Mesenchymal stem cell (in vitro differentiated cells and primary cell): ENCODE measurements at regions not wholly inside any gene's neighbourhood (a gene's known extent, or its start where the extent isn't known, plus 50 kb on each side); places are given as distances from the start of the nearest gene placed in this dataset.

Experiments used
- DNase-seq: peaks from one replicate; pipeline ENCODE4 v3.0.0-alpha.2; 2013
- H2AFZ ChIP-seq: one replicate; pipeline ENCODE4 v1.6.1; 2013; ENCODE audit warnings: low read depth, mild to moderate bottlenecking, control low read depth, inconsistent platforms, low read length, moderate library complexity
- H2AK5ac ChIP-seq: 2 replicates; pipeline ENCODE4 v1.6.1; 2013; ENCODE audit warnings: low read length, moderate library complexity, mild to moderate bottlenecking, inconsistent platforms; ENCODE audit not compliant: severe bottlenecking
- H2BK120ac ChIP-seq: one replicate; pipeline ENCODE4 v1.6.1; 2013; ENCODE audit warnings: low read depth, mild to moderate bottlenecking, inconsistent platforms, low read length, moderate library complexity
- H2BK12ac ChIP-seq, 2 experiments: one replicate each; pipeline ENCODE4 v1.6.1; 2013; ENCODE audit warnings: inconsistent platforms in 2 of 2, low read length in 2 of 2, mild to moderate bottlenecking in 2 of 2, moderate library complexity in 2 of 2, control low read depth in 1 of 2
- H2BK15ac ChIP-seq: one replicate; pipeline ENCODE4 v1.6.1; 2013; ENCODE audit warnings: mild to moderate bottlenecking, low read depth, inconsistent platforms; ENCODE audit not compliant: poor library complexity, severe bottlenecking
- H2BK5ac ChIP-seq: 2 replicates; pipeline ENCODE4 v1.6.1; 2013; ENCODE audit warnings: low read depth, mild to moderate bottlenecking, low read length, control low read depth, inconsistent platforms; ENCODE audit not compliant: poor library complexity, severe bottlenecking
- H3K14ac ChIP-seq, 2 experiments: one replicate each; pipeline ENCODE4 v1.6.1; 2013; ENCODE audit warnings: inconsistent platforms in 2 of 2, low read length in 2 of 2, control low read depth in 1 of 2, mild to moderate bottlenecking in 1 of 2, moderate library complexity in 1 of 2
- H3K18ac ChIP-seq, 2 experiments: one replicate each; pipeline ENCODE4 v1.6.1; 2013; ENCODE audit warnings: inconsistent platforms in 2 of 2, low read length in 2 of 2, control low read depth in 1 of 2, low read depth in 1 of 2, mild to moderate bottlenecking in 1 of 2
- H3K23ac ChIP-seq, 2 experiments: one replicate each; pipeline ENCODE4 v1.6.1; 2013; ENCODE audit warnings: inconsistent platforms in 2 of 2, low read length in 2 of 2, mild to moderate bottlenecking in 2 of 2, moderate library complexity in 2 of 2, control low read depth in 1 of 2
- H3K27ac ChIP-seq: 2 replicates; pipeline ENCODE4 v1.5.1; 2013; ENCODE audit warnings: mild to moderate bottlenecking, moderate library complexity, low read length, control low read depth, inconsistent platforms; ENCODE audit not compliant: poor library complexity, severe bottlenecking
- H3K27me3 ChIP-seq, 2 experiments: 2 replicates each; pipeline versions ENCODE4 v1.6.1 to v1.7.0; 2013; ENCODE audit warnings: low read length in 2 of 2, mild to moderate bottlenecking in 2 of 2, moderate library complexity in 2 of 2, control low read depth in 1 of 2, inconsistent platforms in 1 of 2; ENCODE audit not compliant: control insufficient read depth in 1 of 2, insufficient read depth in 1 of 2
- H3K36me3 ChIP-seq, 2 experiments: 2 replicates each; pipeline versions ENCODE4 v1.6.1 to v1.7.0; 2013; ENCODE audit warnings: low read length in 2 of 2, control low read depth in 1 of 2, inconsistent platforms in 1 of 2, low read depth in 1 of 2, mild to moderate bottlenecking in 1 of 2; ENCODE audit not compliant: insufficient read depth in 2 of 2, control insufficient read depth in 1 of 2
- H3K4ac ChIP-seq, 2 experiments: one replicate each; pipeline ENCODE4 v1.6.1; 2013; ENCODE audit warnings: inconsistent platforms in 2 of 2, low read length in 2 of 2, mild to moderate bottlenecking in 2 of 2, moderate library complexity in 2 of 2, control low read depth in 1 of 2, low read depth in 1 of 2
- H3K4me1 ChIP-seq: 2 replicates; pipeline ENCODE4 v1.6.1; 2013; ENCODE audit warnings: low read depth, low read length, control low read depth; ENCODE audit not compliant: control insufficient read depth, insufficient read depth
- H3K4me2 ChIP-seq: 2 replicates; pipeline ENCODE4 v1.6.1; 2013; ENCODE audit warnings: low read length, mild to moderate bottlenecking, inconsistent platforms; ENCODE audit not compliant: poor library complexity, severe bottlenecking
- H3K4me3 ChIP-seq, 2 experiments: 2 replicates each; pipeline versions ENCODE4 v1.5.1 to v1.7.0; 2013; ENCODE audit warnings: low read length in 2 of 2, mild to moderate bottlenecking in 2 of 2, control low read depth in 1 of 2, low read depth in 1 of 2; ENCODE audit not compliant: insufficient read depth in 1 of 2
- H3K79me1 ChIP-seq: replicated peaks from 2 replicates; pipeline ENCODE4 v1.6.1; 2013; ENCODE audit warnings: mild to moderate bottlenecking, control low read depth, low read length, inconsistent platforms; ENCODE audit not compliant: poor library complexity, severe bottlenecking
- H3K9ac ChIP-seq: 2 replicates; pipeline ENCODE4 v1.7.0; 2013; ENCODE audit warnings: mild to moderate bottlenecking, low read length, moderate library complexity
- H3K9me3 ChIP-seq: 2 replicates; pipeline ENCODE4 v1.7.0; 2013; ENCODE audit warnings: mild to moderate bottlenecking, low read length; ENCODE audit not compliant: control insufficient read depth
- H4K8ac ChIP-seq: one replicate; pipeline ENCODE4 v1.6.1; 2013; ENCODE audit warnings: inconsistent platforms, mild to moderate bottlenecking, low read length, moderate library complexity
- H4K91ac ChIP-seq: one replicate; pipeline ENCODE4 v1.6.1; 2013; ENCODE audit warnings: mild to moderate bottlenecking, low read length, inconsistent platforms
- WGBS: methylation state at CpG from one replicate; pipeline ENCODE4 v1.1.7; 2013; ENCODE audit warnings: mixed read lengths; 5-methylcytosine and 5-hydroxymethylcytosine counted together

DNA sequence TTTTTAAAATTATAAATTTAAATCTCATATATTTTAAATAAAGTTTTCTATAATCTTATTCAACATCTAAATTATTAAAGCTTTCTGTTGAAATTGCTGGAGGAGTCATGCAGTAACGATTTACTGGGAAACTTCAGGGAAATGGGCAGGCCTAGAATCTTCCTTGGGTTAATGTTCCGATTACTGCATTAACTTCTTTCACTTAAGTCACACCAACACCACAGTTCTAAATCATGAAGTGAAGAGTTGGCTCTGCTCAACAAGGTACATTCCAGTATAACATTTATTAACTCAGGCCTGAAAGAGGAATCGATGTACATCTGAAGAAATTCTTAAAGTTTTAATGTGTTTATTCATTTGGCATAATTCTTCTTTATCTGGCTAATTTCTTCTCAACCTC, 244.3 kb downstream of the CCER1 start:
- Histone ChIP-seq H3K79me1 (no peaks in the 10 kb centered on the region), H3K9me3 (no peaks in the 10 kb centered on the region), H3K27me3 (no peaks in the 10 kb centered on the region), H2AK5ac (no peak overlapping the region), H3K14ac (no peak overlapping the region), H4K91ac (no peak overlapping the region), H3K4ac (no peak overlapping the region), H2BK15ac (no peak overlapping the region), H2BK12ac (no peak overlapping the region), H3K9ac (no peak overlapping the region), H4K8ac (no peak overlapping the region), H3K36me3 (no peaks in the 10 kb centered on the region), H3K23ac (no peak overlapping the region), H3K18ac (no peak overlapping the region), H3K4me1 (no peaks in the 10 kb centered on the region), H3K27ac (no peak overlapping the region), H2BK5ac (no peak overlapping the region), H2AFZ (no peak overlapping the region), H3K4me2 (no peak overlapping the region), H3K4me3 (no peak overlapping the region), H2BK120ac (no peak overlapping the region)
- no peak for DNase-seq
- 94% methylated on average over 2 of the region's 3 CpGs for WGBS

GRCh38 chr12:90706036-90706435, 248.9 kb downstream of the CCER1 start:
- Histone ChIP-seq H3K18ac (no peak overlapping the region), H3K4me1 (no peaks in the 10 kb centered on the region), H3K4me3 (no peak overlapping the region), H2AFZ (no peak overlapping the region), H3K9me3 (no peaks in the 10 kb centered on the region), H4K8ac (no peak overlapping the region), H3K23ac (no peak overlapping the region), H3K27me3 (no peaks in the 10 kb centered on the region), H4K91ac (no peak overlapping the region), H3K9ac (no peak overlapping the region), H2BK5ac (no peak overlapping the region), H2AK5ac (no peak overlapping the region), H3K4me2 (no peak overlapping the region), H2BK120ac (no peak overlapping the region), H3K36me3 (no peaks in the 10 kb centered on the region), H2BK15ac (no peak overlapping the region), H3K79me1 (no peaks in the 10 kb centered on the region), H3K4ac (no peak overlapping the region), H2BK12ac (no peak overlapping the region), H3K27ac (no peak overlapping the region), H3K14ac (no peak overlapping the region)
- WGBS: 94% methylated on average over 9 of the region's 10 CpGs
- no peak for DNase-seq

GRCh38 chr12:90695415-90695814, 259.6 kb downstream of the CCER1 start:
- H2BK5ac ChIP-seq: no peak overlapping the region
- H3K79me1 ChIP-seq: no peaks in the 10 kb centered on the region
- H3K9ac ChIP-seq: no peak overlapping the region
- H3K18ac ChIP-seq: no peak overlapping the region
- H3K9me3 ChIP-seq: no peaks in the 10 kb centered on the region
- no peak overlapping the region for H3K4me3 ChIP-seq
- no peak overlapping the region for H2AFZ ChIP-seq
- no peak overlapping the region for H2BK12ac ChIP-seq
- H3K36me3 ChIP-seq: no peaks in the 10 kb centered on the region
- no peak overlapping the region for H3K4ac ChIP-seq
- WGBS: no CpG with 5 or more reads among the region's 2 CpGs
- H4K8ac ChIP-seq: no peak overlapping the region
- H4K91ac ChIP-seq: no peak overlapping the region
- no peaks in the 10 kb centered on the region for H3K27me3 ChIP-seq
- H3K4me2 ChIP-seq: no peak overlapping the region
- H2AK5ac ChIP-seq: no peak overlapping the region
- H3K4me1 ChIP-seq: no peaks in the 10 kb centered on the region
- H2BK120ac ChIP-seq: no peak overlapping the region
- H3K23ac ChIP-seq: no peak overlapping the region
- H2BK15ac ChIP-seq: no peak overlapping the region
- peak; percentile 22 for DNase-seq
- H3K14ac ChIP-seq: no peak overlapping the region
- H3K27ac ChIP-seq: no peak overlapping the region

DNA sequence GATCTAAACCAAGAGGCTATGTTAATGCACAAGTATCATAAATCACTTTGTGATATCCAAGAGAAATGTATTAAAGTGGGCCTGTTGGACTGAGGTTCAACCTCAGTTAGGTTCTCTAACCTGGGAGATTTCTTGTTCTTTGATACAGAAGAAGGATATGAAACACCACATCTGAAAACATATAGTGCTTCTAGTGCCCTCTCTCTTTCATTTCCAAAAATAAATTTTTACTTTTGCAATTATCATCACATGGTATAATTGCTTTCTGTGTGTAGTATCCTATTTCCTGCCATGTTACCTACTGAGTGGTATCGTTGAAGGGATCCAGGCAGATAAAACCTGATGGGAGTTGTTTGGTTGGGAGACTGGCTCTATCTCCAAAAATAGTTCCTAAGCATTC, 264.9 kb downstream of the CCER1 start:
- no peak overlapping the region for H3K4me2 ChIP-seq
- 100% methylated on average over 1 of the region's 1 CpG for WGBS
- H3K27ac ChIP-seq: no peak overlapping the region

More for the DNA sequence above, 264.9 kb downstream of the CCER1 start:
- H3K9ac ChIP-seq: no peak overlapping the region
- no peak overlapping the region for H4K91ac ChIP-seq
- H2AK5ac ChIP-seq: no peak overlapping the region
- no peaks in the 10 kb centered on the region for H3K9me3 ChIP-seq
- H3K27me3 ChIP-seq: no peaks in the 10 kb centered on the region
- H3K23ac ChIP-seq: no peak overlapping the region
- no peak overlapping the region for H2BK15ac ChIP-seq
- no peak overlapping the region for H3K18ac ChIP-seq
- no peaks in the 10 kb centered on the region for H3K36me3 ChIP-seq
- H3K4me3 ChIP-seq: no peak overlapping the region
- no peaks in the 10 kb centered on the region for H3K4me1 ChIP-seq
- no peaks in the 10 kb centered on the region for H3K79me1 ChIP-seq
- no peak overlapping the region for H3K4ac ChIP-seq
- no peak overlapping the region for H4K8ac ChIP-seq
- H2AFZ ChIP-seq: no peak overlapping the region
- H2BK5ac ChIP-seq: no peak overlapping the region
- H2BK120ac ChIP-seq: no peak overlapping the region
- no peak overlapping the region for H3K14ac ChIP-seq
- H2BK12ac ChIP-seq: no peak overlapping the region
- no peak for DNase-seq
